ENCODE measurements at regions not wholly inside any gene's neighbourhood (a gene's known extent, or its start where the extent isn't known, plus 50 kb on each side); places are given as distances from the start of the nearest gene placed in this dataset.

GRCh38 chr5:93273176-93273575 lies 307.8 kb downstream of the NR2F1-AS1 start:
- no peak for DNase-seq

- no peak for DNase-seq
Observed at GRCh38 chr5:93272108-93272507, 308.9 kb downstream of the NR2F1-AS1 start.

GRCh38 chr5:93267736-93268135 lies 313.3 kb downstream of the NR2F1-AS1 start:
- DNase-seq: no peak

- DNase-seq: no peak
Observed at GRCh38 chr5:93267276-93267675, 313.7 kb downstream of the NR2F1-AS1 start.

- no peak for DNase-seq
Observed at GRCh38 chr5:93257616-93258015, 323.4 kb downstream of the NR2F1-AS1 start.

GRCh38 chr5:93255796-93256195 lies 325.2 kb downstream of the NR2F1-AS1 start:
- DNase-seq: no peak

- DNase-seq: no peak
Observed at GRCh38 chr5:93252165-93252564, 328.9 kb downstream of the NR2F1-AS1 start.

GRCh38 chr5:93251347-93251746 lies 329.7 kb downstream of the NR2F1-AS1 start:
- DNase-seq: no peak

- DNase-seq: no peak
Observed at GRCh38 chr5:93250424-93250823, 330.6 kb downstream of the NR2F1-AS1 start.

- DNase-seq: no peak
Observed at GRCh38 chr5:93249651-93250289, 331.2 kb downstream of the NR2F1-AS1 start.

GRCh38 chr5:93247105-93247504 lies 333.9 kb downstream of the NR2F1-AS1 start:
- DNase-seq: no peak

GRCh38 chr5:93246090-93246855 lies 334.7 kb downstream of the NR2F1-AS1 start:
- no peak for DNase-seq

- DNase-seq: no peak
Observed at GRCh38 chr5:93245226-93245625, 335.8 kb downstream of the NR2F1-AS1 start.

GRCh38 chr5:93243481-93243880 lies 337.5 kb downstream of the NR2F1-AS1 start:
- no peak for DNase-seq

- no peak for DNase-seq
Observed at GRCh38 chr5:93240228-93240834, 340.7 kb downstream of the NR2F1-AS1 start.

GRCh38 chr5:93236807-93237421 lies 344.1 kb downstream of the NR2F1-AS1 start:
- no peak for DNase-seq

GRCh38 chr5:93235761-93236160 lies 345.3 kb downstream of the NR2F1-AS1 start:
- DNase-seq: no peak

GRCh38 chr5:93226202-93226735 lies 354.8 kb downstream of the NR2F1-AS1 start:
- DNase-seq: no peak

GRCh38 chr5:93225748-93226147 lies 355.3 kb downstream of the NR2F1-AS1 start:
- no peak for DNase-seq

GRCh38 chr5:93224624-93225023 lies 356.4 kb downstream of the NR2F1-AS1 start:
- DNase-seq: no peak

- no peak for DNase-seq
Observed at GRCh38 chr5:93221773-93222172, 359.2 kb downstream of the NR2F1-AS1 start.

- no peak for DNase-seq
Observed at GRCh38 chr5:93220431-93220830, 360.6 kb downstream of the NR2F1-AS1 start.

GRCh38 chr5:93219641-93220145 lies 361.3 kb downstream of the NR2F1-AS1 start:
- no peak for DNase-seq
